Stimulated activated CD4-positive, alpha-beta T cell treated with anti-CD3 and anti-CD28 coated beads, Interleukin-4, amount 100 ng/mL, for 48 hours (primary cell): ENCODE measurements at regions not wholly inside any gene's neighbourhood (a gene's known extent, or its start where the extent isn't known, plus 50 kb on each side); places are given as distances from the start of the nearest gene placed in this dataset.
A peak's percentile ranks its signal among the peaks of the same experiment; 100 is the strongest.

Experiments used
- DNase-seq, 2 donors: peaks; one replicate each; pipeline ENCODE4 v3.0.0-alpha.2; 2020; ENCODE audit warnings: low read depth in 2 of 2

DNA sequence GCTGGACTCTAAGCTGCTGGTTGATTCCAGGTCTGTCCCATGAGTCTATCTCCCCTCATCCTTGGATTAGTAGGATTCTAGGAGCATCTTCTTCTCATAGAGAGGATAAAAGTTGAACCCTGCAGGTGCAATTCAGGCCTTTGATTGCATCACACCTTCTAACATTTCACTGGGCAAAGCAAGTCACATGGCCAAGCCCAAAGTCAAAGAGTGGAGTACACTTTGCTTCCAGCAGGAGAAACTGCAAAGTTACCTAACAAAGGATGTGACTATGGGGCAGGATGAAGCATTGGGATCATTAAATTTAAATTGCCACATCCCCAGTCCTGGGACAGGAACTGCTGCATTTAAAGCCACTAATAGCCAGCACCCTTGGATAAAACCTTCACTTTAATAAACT, 51.0 kb upstream of the EGFLAM start:
- no peak for DNase-seq

DNA sequence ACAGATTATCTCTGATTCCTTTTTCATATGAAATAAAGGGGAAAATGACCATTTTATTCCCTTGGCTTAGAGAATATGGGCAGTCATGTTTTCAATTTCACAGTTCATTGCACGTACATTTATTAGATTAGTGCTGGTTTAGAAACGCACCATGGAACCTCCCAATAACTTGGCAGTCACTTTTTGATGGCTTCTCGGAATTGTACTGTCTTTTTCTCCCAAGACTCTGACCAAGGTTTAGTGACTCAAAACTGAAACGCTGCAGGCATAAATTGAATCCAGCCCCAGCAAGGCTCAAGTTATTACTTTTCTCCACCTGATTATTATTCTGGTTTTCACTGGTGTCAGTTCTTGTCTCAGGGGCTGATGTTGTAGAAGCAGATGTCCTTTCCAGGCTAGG, 55.6 kb upstream of the EGFLAM start:
- DNase-seq: no peak

GRCh38 chr5:38200872-38201557, 57.3 kb upstream of the EGFLAM start:
- no peak for DNase-seq

DNA sequence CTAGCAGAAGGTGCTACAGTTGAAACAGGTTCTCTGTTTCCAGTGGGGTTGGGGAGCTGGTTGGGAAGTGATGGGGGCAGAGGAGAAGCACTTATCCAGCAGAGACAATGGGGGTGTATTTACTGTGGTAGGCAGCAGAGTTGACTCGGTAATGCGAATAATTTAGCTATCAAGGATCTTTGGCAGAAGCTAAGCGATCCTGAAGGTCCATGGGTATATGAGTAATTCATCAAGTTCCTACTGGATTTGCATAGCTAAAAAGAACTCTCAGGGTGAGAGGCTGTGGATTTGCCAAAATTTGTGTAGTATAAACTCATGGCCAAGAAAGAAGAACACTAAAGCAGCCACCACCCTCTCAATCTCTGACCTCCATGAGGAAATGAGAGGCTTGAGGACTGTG, 61.2 kb upstream of the EGFLAM start:
- DNase-seq: no peak

DNA sequence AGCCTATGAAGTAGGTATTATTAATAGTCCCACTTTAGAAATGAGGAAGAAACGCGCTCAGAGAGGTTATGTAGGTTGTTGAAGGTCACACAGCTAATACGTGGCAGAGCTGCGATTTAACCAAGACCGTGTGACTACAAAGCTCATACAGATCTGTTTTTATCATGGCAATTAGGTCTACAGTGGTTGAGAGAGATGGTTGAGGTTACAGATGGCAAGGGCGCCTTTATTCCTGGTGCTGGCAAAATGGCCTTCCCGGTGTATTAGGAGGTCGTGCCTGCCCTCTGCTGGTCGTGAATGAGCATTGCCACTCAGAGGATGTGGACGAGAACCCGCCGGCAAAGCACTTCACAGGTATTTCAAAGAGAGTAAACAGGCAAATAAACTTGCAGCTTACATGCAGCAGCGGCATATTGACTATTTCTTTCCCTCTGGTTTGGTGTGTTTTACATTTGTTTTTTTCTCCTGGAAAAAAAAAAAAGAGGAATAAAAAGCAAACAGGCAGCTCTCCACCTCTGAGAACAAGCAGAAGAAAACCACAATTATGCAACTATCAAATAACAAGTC, 65.3 kb upstream of the EGFLAM start:
- peak; percentile 43 to 54 for DNase-seq

DNA sequence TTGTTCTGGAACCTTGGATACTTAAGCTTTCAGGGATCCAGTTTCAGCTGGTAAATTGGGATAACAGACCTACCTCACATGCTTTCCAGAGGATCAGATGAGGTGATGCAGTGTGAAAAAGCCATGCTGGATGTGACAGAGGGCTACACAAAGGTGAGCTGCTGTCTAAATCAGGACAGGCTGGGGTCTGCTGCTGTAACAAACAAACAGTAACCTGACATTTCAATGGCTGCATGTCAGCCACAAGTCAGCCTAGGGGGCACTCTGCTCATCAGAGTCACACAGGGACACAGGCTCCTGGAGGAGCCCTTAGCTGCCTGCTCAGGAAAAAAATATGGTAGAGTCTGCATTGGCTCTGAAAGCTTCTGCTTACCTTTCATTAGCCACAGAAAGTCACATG, 66.7 kb upstream of the EGFLAM start:
- DNase-seq: no peak

GRCh38 chr5:38190111-38190510, 68.2 kb upstream of the EGFLAM start:
- DNase-seq: no peak

- no peak for DNase-seq
Measured at GRCh38 chr5:38189081-38189504, 69.3 kb upstream of the EGFLAM start.

- DNase-seq: no peak
Measured at GRCh38 chr5:38188591-38188990, 69.8 kb upstream of the EGFLAM start.

GRCh38 chr5:38187532-38187931, 70.8 kb upstream of the EGFLAM start:
- DNase-seq: no peak

- DNase-seq: no peak
Measured at GRCh38 chr5:38184627-38185026, 73.7 kb upstream of the EGFLAM start.

- DNase-seq: no peak
Measured at GRCh38 chr5:38182991-38183390, 75.4 kb upstream of the EGFLAM start.

DNA sequence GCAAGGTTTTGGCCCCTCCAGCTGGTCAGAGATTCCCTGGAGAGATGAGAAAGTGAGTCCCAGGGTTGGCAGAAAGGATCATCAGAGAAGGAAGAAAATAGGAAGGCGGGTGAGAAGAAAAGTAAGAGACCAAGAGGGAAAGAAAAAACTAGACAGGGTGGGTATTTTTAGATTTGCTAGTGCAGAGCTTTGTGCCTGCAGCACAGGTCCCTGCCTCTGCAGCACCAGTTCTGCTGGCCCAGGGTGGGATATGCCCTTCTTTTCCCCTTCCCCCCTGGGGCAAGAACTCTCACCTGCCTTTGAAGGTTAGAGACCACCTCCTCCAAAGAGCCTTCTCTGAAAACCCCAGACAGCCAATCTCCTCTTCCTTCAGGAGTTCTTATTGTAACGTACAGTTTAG, 90.3 kb upstream of the EGFLAM start:
- DNase-seq: no peak

DNA sequence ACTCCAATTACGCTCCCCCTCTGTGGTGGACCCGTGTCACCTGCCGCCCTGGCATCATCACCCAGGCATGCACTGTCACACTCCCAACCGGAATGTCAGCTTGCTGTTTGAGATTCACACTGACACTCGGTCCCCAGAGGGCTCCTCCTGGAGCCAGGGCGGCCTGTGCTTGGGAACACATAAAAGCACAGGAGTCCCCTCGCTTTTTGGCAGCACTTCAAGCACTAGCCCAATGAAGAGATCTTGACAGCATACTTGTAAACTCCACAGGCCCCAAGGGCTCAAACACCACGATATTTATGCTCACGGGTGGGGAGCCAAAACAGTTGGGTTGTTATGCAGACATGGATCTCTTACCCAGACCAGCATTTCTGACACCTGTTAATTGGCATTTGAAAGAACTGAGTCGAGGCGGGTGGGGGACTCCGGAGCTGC, 90.8 kb upstream of the EGFLAM start:
- DNase-seq: no peak

DNA sequence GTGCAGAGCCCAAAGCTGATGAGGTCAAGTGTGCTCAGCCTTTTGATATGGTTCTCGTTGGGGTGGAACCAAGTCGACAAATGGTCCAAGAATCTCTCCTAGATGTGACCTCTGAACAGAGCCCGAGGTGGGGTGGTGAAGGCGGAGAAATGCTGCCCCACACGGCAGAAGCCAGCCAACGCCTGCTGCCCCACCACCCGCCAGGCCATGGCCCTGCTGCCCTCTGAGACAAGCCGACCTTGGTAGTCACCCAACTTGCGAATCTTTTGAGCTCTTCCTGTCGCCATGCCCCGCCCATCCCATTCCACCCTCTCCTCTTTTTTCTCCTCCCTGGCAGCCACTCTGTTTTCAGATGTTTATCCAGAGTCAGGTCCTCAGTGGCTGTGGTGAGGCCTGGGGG, 91.5 kb upstream of the EGFLAM start:
- DNase-seq: no peak

- DNase-seq: no peak
Measured at GRCh38 chr5:38165435-38165834, 92.9 kb upstream of the EGFLAM start.

GRCh38 chr5:38164776-38165399, 93.5 kb upstream of the EGFLAM start:
- no peak for DNase-seq

DNA sequence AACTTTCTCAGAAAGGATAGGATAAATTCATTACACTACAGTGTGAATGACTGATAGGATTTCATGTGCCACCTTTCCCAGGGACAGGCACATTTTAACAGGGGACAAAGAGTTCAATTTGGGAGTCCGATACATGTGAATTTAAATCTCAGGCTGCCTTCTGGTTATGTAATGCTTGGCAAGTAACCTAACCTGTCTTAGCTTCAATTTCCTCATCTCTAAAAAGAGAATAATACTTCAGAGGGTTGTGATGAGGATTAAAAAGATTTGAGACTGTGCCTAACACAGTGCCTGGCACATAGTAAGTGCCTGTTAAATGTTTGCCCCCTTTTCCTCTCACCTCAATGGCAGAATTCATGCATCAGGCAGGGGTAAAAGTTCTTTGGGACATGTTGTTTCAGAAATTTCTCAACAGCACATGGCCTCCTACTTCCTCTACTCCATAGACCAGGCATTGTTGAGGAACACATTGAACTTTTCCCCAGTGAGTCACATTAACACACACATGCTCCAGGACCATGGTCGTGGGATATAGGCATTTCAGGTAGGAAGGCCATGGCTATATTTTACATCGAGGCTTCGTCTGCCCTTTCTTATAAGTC, 94.6 kb upstream of the EGFLAM start:
- no peak for DNase-seq

DNA sequence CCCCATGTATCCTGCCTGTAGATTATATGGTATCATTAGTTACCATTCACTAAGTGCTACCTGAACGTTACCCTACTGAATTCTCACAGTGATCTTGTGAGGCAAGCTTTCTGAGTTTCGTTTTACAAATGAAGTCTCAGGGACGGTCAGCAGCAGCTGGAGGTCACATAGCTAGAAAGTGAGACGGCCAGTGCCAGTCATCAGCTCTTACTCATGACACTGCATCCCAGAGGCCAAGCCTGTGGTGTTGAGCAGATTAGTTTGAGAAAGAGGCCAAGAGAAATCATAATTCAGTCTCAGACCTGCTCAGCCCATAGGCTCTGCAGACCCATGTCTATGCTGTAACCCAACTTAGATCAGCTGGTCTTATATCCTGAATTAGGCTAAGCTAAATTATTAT, 95.7 kb upstream of the EGFLAM start:
- DNase-seq: no peak

DNA sequence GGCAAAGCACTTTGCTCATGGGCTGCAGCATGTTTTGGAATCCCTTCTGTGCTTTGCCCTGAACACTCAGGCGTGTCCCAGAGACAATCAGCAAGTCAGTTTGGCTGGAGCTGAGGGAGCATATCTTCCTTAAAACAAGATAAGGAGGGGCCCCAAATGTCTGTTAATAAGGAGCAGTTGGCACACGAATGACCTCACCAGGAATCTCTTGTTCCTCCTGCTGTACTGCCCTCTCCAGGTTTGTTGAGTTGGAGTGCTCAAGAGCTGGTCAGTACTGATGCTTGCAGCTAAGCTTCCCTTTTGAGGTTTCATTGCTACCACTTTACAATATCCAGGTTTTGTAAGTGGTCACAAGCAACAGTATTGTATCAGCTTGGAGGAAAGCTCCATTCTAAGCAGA, 101.3 kb upstream of the EGFLAM start:
- DNase-seq: no peak

DNA sequence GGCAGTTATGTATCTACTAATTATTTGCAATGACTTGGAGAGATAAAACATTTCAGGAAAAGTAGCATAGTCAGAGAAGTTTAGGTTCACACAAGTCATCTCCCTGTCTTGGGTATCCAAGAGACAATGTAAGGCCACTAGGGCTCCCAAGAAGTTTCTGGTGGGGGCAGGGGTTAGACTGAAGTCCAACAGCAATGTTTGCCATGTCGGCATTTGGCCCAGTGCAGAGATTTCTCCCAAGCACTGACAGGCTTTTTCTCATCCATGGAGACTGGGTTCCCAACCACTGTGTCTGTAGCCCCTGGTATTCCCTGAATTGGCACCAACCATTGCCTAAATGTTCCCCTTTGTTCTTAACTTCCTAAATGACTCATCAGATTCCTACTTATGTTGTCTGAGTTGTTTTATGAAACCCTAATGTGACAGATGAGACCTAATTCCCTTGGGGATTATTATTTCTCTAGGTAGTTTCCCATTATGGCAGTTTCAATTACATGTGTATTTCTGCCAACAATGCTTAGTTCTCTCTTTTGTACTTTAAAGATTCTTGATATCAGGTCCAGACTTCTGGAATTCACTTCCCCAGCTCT, 103.6 kb upstream of the EGFLAM start:
- DNase-seq: no peak

DNA sequence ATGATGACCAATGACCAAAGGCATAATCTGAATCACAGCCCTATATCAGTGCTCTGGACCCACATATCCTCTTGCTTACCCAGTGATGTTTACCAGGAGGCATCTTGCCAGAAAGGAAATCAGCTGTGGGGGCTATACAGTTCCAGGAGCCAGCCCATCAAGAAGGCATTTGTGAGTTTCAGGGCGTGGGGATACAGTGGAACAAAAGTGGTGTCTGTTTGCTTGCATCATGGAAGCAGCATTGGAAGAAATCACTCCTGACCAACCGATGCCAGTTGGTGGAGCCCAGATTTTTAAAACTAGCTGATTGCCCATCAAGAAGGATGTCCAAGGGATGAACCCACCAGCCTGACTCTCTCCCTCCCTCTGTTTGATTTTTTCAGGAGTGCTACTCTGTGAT, 106.5 kb upstream of the EGFLAM start:
- DNase-seq: no peak

DNA sequence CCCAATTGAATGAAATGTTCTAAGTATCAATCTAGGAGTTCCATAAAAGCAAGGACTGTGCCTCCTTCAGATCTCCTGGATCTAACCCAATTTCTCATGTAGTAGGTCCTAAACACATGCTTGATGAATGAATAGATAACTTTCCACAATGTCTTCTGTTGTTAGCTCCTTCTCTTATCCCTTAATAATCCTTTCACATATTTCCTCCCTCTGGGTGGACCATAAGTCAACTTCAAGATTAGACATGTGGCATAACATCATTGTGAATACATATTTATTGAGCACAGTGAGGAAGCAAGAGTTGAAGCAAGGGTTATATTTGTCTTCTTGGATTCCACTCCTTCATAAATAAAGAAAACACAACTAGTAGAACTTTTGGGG, 108.6 kb upstream of the EGFLAM start:
- DNase-seq: no peak
